ENCODE measurements at regions not wholly inside any gene's neighbourhood (a gene's known extent, or its start where the extent isn't known, plus 50 kb on each side); places are given as distances from the start of the nearest gene placed in this dataset.

GRCh38 chr3:181628384-181628783, 83.3 kb upstream of the SOX2 start:
- no peak for TF ChIP-seq ZNF274 (IDR thresholded peaks at IDR 0.05; ENCODE audit: low read depth, low read length)
- TF ChIP-seq YY1 (IDR thresholded peaks at IDR 0.05; ENCODE audit: insufficient read depth, insufficient read length) = no peak

Data from NT2/D1 (cell line).